Right lobe of liver (tissue), 6 donors: ENCODE measurements at regions not wholly inside any gene's neighbourhood (a gene's known extent, or its start where the extent isn't known, plus 50 kb on each side); places are given as distances from the start of the nearest gene placed in this dataset.

Source experiments
- ATAC-seq, 4 donors: fragments of 200-7000 bp; cut with Tn5 transposase; one replicate each; pipeline ENCODE4 v1.9.1; 2020; ENCODE audit warnings: mild to moderate bottlenecking in 4 of 4, moderate library complexity in 4 of 4
- DNase-seq, 3 donors: peaks; one replicate each; pipeline ENCODE4 v3.0.0-alpha.2; 2020
- H3K27ac ChIP-seq, 3 donors: fragments of 200-600 bp; one replicate each; pipeline ENCODE4 v1.8.0; 2022
- H3K27me3 ChIP-seq, 2 donors: fragments of 200-600 bp; one replicate each; pipeline ENCODE4 v1.8.0; 2022
- H3K36me3 ChIP-seq, 4 donors: fragments of 200-600 bp; sonication (generic) in 1 of 4; one replicate each; pipeline versions ENCODE4 v1.5.1 to v1.8.0; 2017 to 2022; ENCODE audit warnings: control low read depth in 1 of 4
- H3K4me1 ChIP-seq, 4 donors: fragments of 200-600 bp; sonication (generic) in 1 of 4; one replicate each; pipeline versions ENCODE4 v1.5.1 to v1.8.0; 2017 to 2022; ENCODE audit warnings: control low read depth in 1 of 4
- H3K4me3 ChIP-seq, 3 donors: fragments of 200-600 bp; one replicate each; pipeline ENCODE4 v1.8.0; 2022
- H3K9me3 ChIP-seq, 4 donors: fragments of 200-600 bp; sonication (generic) in 1 of 4; one replicate each; pipeline versions ENCODE4 v1.5.1 to v1.8.0; 2017 to 2022; ENCODE audit warnings: control low read depth in 1 of 4
- POLR2A ChIP-seq: fragments of 450-650 bp; IDR thresholded peaks from one replicate; pipeline ENCODE4 v1.6.1; 2017; ENCODE audit warnings: antibody characterized with exemption, mild to moderate bottlenecking
- WGBS: methylation state at CpG from one replicate; pipeline ENCODE4 v1.1.6; 2018; ENCODE audit warnings: low coverage, low lambda C conversion rate; ENCODE audit not compliant: insufficient coverage; ENCODE audit errors: missing lambda C conversion rate; 5-methylcytosine and 5-hydroxymethylcytosine counted together
- intact Hi-C, 2 donors: fragments of 100-400 bp; cut with DNase I; formaldehyde crosslinking; loops; one replicate each; pipeline versions ENCODE4 v1.11.2 to v1.14.1; 2022
- TF ChIP-seq, protein P1 (sequence below), 4 donors: fragments of 200-600 bp in 3 of 4; fragments of 450-650 bp in 1 of 4; IDR thresholded peaks; one replicate each; pipeline versions ENCODE4 v1.5.1 to v1.8.0; 2016 to 2022; ENCODE audit warnings: antibody characterized with exemption in 4 of 4, mild to moderate bottlenecking in 2 of 4
- donor health status: DM: no; HTN: yes; CAD: no.
- donor health status: DM: no; HTN: no; CAD: no.
- donor health status: DM: no; HTN: no; CAD: no.
- donor health status: DM: no; HTN: yes; CAD: no.
- donor health status: DM: no; HTN: yes; CAD: no.

DNA sequence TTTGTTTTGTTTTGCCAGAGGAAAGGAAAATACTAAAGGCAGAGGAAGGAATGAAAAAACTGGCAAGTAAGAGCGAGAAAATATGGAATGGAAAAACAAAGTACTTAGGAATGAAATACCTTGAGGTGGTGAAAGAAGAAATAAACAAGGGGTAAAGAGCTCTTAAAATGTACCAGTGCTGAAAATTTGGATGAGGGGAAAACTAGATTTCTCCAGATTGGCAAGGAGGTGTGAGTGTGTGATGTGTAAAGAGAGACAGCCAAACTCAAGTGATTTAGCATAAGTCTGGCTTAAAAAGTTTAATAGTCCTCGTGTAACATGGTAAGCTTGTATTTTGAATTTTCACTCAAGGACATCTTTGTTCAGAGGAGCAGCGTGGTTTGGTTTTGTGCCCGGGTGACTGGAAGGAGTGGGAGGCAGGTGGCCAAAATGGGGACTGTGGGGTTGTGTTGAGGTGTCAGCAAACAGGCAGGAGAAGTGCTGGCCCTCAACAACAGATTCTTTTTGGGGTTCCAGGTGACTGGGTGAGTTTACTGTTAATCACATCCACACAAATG is 102.7 kb downstream of the DACT1 start:
- no peaks in the 10 kb centered on the region for H3K9me3 ChIP-seq
- intact Hi-C loops = no loop called here
- ATAC-seq (no peak), DNase-seq (no peak)
- H3K36me3 ChIP-seq = no peaks in the 10 kb centered on the region
- no peak overlapping the region for H3K4me3 ChIP-seq
- H3K4me1 ChIP-seq = no peaks in the 10 kb centered on the region
- H3K27ac ChIP-seq = no peak overlapping the region
- TF ChIP-seq, protein P1, sequence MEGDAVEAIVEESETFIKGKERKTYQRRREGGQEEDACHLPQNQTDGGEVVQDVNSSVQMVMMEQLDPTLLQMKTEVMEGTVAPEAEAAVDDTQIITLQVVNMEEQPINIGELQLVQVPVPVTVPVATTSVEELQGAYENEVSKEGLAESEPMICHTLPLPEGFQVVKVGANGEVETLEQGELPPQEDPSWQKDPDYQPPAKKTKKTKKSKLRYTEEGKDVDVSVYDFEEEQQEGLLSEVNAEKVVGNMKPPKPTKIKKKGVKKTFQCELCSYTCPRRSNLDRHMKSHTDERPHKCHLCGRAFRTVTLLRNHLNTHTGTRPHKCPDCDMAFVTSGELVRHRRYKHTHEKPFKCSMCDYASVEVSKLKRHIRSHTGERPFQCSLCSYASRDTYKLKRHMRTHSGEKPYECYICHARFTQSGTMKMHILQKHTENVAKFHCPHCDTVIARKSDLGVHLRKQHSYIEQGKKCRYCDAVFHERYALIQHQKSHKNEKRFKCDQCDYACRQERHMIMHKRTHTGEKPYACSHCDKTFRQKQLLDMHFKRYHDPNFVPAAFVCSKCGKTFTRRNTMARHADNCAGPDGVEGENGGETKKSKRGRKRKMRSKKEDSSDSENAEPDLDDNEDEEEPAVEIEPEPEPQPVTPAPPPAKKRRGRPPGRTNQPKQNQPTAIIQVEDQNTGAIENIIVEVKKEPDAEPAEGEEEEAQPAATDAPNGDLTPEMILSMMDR (IDR thresholded peaks at IDR 0.05) = no peak
- TF ChIP-seq POLR2A = no peak
- WGBS = 81% methylated on average over 4 of the region's 4 CpGs
- H3K27me3 ChIP-seq = no peaks in the 10 kb centered on the region

DNA sequence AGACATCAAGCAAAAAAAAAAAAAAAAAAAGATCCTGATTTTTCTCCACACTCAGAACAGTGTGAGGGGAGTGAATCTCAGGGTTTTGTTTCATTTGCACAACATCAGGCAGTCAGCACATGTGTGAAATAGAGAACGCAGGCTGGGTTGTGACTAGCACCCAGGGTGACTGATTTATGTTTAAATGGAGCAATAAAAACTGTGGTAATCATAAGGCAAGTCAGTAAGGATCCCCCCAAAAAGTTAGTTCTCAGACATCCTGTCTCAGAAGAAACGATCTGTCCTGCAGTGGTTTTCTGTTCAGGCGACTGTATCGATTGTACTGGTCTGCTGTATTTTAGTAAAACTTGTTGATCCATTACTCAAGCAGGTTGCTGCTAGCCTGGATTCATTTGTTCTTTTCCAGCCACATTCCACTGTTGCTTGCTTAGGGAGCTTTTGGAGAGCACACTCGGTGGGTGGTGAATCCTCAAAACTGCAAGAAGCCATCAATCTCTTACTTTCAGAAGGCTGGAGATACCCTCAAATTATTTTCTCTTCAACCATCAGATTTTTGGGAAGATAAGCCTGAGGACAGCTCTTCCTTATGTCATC is 107.1 kb downstream of the DACT1 start:
- ATAC-seq = no peak
- no peak overlapping the region for H3K27ac ChIP-seq
- no peak overlapping the region for H3K4me3 ChIP-seq
- no peaks in the 10 kb centered on the region for H3K27me3 ChIP-seq
- WGBS = 81% methylated on average over 5 of the region's 5 CpGs
- H3K36me3 ChIP-seq = no peaks in the 10 kb centered on the region
- peaks cover 0 to 11% (median 0%) of the 10 kb centered on the region in 4 donors for H3K4me1 ChIP-seq
- intact Hi-C loops = no loop called here
- no peaks in the 10 kb centered on the region for H3K9me3 ChIP-seq
- no peak for DNase-seq
- TF ChIP-seq POLR2A = no peak
- TF ChIP-seq, protein P1 (IDR thresholded peaks at IDR 0.05) = no peak

DNA sequence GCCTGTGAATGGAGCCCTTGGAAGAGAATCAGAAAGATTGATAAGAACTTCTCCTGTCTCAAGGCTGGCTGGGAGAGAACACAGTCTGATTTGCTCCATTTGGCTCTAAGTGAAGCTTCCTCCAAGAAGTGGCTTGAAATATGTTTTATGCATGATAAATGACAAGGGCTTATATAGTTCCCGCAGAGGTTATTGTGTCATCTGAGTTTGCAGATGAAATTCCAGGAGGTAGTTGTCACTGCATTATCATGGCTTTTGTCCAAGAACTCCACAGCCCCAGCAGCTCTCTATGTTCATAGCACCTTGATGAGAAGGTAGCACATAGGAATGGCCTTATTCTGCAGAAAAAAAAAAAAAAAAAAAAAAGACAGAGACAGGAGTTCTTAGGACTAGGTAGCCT is 108.5 kb downstream of the DACT1 start:
- intact Hi-C loops = no loop called here
- TF ChIP-seq, protein P1 (IDR thresholded peaks at IDR 0.05) = no peak
- no peak for DNase-seq
- no peak overlapping the region for H3K27ac ChIP-seq
- WGBS = 17% methylated on average over 1 of the region's 1 CpG
- no peaks in the 10 kb centered on the region for H3K9me3 ChIP-seq
- H3K4me1 ChIP-seq = peaks cover 0 to 11% (median 0%) of the 10 kb centered on the region in 4 donors
- ATAC-seq = peak; percentile 35 to 82 (median 57)
- no peaks in the 10 kb centered on the region for H3K27me3 ChIP-seq
- H3K4me3 ChIP-seq = no peak overlapping the region
- H3K36me3 ChIP-seq = no peaks in the 10 kb centered on the region

DNA sequence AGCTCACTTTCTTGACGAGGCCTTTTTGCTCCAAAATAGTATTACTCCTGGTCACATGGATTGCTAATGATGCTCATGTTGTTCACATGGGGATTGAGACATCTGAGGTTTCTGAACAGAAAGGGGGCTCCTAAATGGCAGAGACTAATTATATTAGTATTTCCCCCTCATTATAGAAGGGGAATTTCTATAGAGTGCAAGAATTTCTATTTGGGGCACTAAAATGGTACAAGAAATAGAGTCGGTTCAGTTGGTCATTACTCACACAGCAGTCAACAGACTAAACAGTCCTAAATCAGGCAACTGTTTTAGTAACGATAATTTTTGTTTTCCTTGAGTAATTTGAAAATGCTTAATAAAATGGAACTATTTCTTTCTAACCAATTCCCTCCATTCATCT is 108.9 kb downstream of the DACT1 start:
- Histone ChIP-seq H3K9me3 (no peaks in the 10 kb centered on the region), H3K27me3 (no peaks in the 10 kb centered on the region), H3K4me1 (peaks cover 0 to 11% (median 0%) of the 10 kb centered on the region in 4 donors), H3K36me3 (no peaks in the 10 kb centered on the region), H3K27ac (no peak overlapping the region), H3K4me3 (no peak overlapping the region)
- no peak for ATAC-seq
- TF ChIP-seq, protein P1 (IDR thresholded peaks at IDR 0.05) = no peak
- no peak for TF ChIP-seq POLR2A
- intact Hi-C loops = no loop called here
- WGBS = 70% methylated on average over 3 of the region's 3 CpGs
- no peak for DNase-seq
